Muscle layer of duodenum (tissue), 2 donors: ENCODE measurements at regions not wholly inside any gene's neighbourhood (a gene's known extent, or its start where the extent isn't known, plus 50 kb on each side); places are given as distances from the start of the nearest gene placed in this dataset.
"Not testable (repeated sequence)": the region's sequence is repeated elsewhere in the genome, so short reads cannot be mapped to it uniquely, and the experiment has no call there.

Source experiments
- H3K27ac ChIP-seq: one replicate; pipeline ENCODE4 v1.7.0; 2013; ENCODE audit warnings: mild to moderate bottlenecking, low read length
- H3K27me3 ChIP-seq: one replicate; pipeline ENCODE4 v1.7.0; 2013; ENCODE audit warnings: low read depth, mild to moderate bottlenecking, control low read depth, low read length
- H3K36me3 ChIP-seq, 2 donors: one replicate each; pipeline ENCODE4 v1.7.0; 2013; ENCODE audit warnings: low read length in 2 of 2, control low read depth in 1 of 2, mild to moderate bottlenecking in 1 of 2; ENCODE audit not compliant: insufficient read depth in 2 of 2, control insufficient read depth in 1 of 2
- H3K4me1 ChIP-seq, 2 donors: one replicate each; pipeline ENCODE4 v1.7.0; 2013; ENCODE audit warnings: low read length in 2 of 2, mild to moderate bottlenecking in 2 of 2, control low read depth in 1 of 2, moderate library complexity in 1 of 2; ENCODE audit not compliant: insufficient read depth in 2 of 2, control insufficient read depth in 1 of 2
- H3K4me3 ChIP-seq, 2 donors: one replicate each; pipeline ENCODE4 v1.7.0; 2013; ENCODE audit warnings: low read length in 2 of 2, low read depth in 1 of 2, mild to moderate bottlenecking in 1 of 2
- H3K9me3 ChIP-seq, 2 donors: one replicate each; pipeline ENCODE4 v1.7.0; 2013; ENCODE audit warnings: low read length in 2 of 2, control low read depth in 1 of 2, mild to moderate bottlenecking in 1 of 2; ENCODE audit not compliant: control insufficient read depth in 1 of 2
- donor health status: healthy.

DNA sequence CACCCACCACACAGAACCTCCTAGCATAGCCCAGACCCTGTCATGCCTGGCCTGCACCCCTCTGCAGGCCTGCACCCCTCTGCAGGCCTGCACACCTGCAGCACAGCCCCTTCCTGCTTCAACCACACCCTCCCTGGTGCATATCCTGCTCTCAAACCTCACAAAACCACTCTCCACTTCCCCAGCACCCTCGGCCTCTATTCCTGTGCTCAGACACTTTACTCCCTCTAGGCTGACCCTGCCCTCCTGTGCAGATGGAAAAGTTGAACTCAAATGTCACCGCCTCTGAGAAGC is 292.0 kb downstream of the GOLGA6L6 start:
- not testable (repeated sequence) for H3K4me3 ChIP-seq, H3K27me3 ChIP-seq, H3K36me3 ChIP-seq, H3K4me1 ChIP-seq, H3K9me3 ChIP-seq, H3K27ac ChIP-seq

DNA sequence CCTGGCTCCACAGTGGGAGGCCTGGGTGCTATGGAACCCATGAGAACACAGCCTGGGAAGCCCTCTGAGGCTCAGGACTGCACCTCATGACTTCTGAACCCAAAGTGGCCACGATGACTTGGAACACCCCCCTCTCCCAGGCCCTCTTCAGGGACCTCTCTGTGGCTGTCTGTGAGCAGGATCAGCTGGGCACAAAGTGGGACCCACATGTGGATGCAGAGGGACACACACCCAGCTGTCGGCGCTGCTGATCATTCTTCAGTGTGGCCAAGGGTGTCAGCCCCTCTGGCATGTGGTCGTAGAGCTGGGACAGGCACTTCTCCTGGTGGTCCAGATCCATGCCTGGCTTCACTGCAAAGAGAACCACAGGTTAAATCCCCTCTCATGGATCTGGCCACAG is 293.2 kb downstream of the GOLGA6L6 start:
- not testable (repeated sequence) for H3K27ac ChIP-seq, H3K9me3 ChIP-seq

DNA sequence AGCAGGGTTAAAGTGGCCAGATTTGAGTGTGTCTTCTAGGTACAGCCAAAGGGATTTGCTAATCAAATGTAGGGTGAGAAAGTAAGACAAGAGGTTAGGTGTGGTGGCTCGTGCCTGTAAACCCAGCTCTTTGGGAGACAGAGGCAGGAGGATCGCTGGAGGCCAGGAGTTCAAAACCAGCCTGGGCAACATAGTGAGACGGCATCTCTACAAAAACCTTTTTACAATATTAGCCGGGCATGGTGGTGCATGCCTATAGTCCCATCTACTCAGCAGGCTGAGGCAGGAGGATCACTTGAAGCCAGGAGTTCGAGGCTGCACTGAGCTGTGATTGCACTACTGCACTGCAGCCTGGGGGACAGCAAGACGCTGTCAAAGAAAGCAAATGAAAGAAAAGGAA is 294.5 kb downstream of the GOLGA6L6 start:
- H3K4me3 ChIP-seq, H3K36me3 ChIP-seq, H3K27me3 ChIP-seq, H3K9me3 ChIP-seq, H3K27ac ChIP-seq, H3K4me1 ChIP-seq: not testable (repeated sequence)

More for the DNA sequence above, 293.2 kb downstream of the GOLGA6L6 start:
- not testable (repeated sequence) for H3K4me1 ChIP-seq, H3K36me3 ChIP-seq, H3K4me3 ChIP-seq, H3K27me3 ChIP-seq

DNA sequence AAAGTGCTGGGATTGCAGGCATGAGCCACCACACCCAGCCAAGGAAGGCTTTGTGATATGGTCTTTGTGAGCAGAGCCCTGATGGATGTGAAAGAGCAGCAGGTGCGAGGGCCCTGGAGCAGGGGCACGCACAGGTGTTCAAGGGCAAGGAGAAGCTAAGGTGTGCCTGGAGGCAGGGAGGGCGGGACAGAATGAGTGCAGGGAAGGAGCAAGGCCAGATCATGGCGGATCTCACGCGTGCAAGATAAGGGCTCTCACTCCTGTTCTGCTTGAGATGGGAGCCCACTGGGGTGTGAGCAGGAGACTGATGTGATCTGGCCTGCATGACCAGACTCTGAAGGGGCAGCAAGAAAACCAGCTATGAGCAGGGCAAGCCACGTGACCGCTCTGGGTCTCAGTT is 295.0 kb downstream of the GOLGA6L6 start:
- H3K4me3 ChIP-seq, H3K27ac ChIP-seq, H3K27me3 ChIP-seq, H3K9me3 ChIP-seq, H3K36me3 ChIP-seq, H3K4me1 ChIP-seq: not testable (repeated sequence)

DNA sequence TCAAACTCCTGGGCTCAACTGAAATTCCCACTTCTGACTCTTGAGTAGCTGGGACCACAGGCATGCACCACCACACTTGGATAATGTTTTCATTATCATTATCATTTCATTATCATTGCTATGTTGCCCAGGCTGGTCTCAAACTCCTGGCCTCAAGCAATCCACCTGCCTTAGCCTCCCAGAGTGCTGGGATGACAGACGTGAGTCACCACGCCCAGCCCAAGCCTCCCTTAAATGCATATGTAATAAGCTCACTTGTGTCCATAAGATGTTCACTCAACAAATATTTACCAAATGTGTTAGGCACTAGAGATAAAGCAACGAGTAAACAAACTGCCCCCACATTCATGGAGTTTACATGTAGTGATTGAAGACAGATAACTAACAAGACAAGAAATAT is 295.7 kb downstream of the GOLGA6L6 start:
- not testable (repeated sequence) for H3K27ac ChIP-seq, H3K4me1 ChIP-seq, H3K4me3 ChIP-seq, H3K9me3 ChIP-seq, H3K36me3 ChIP-seq, H3K27me3 ChIP-seq

DNA sequence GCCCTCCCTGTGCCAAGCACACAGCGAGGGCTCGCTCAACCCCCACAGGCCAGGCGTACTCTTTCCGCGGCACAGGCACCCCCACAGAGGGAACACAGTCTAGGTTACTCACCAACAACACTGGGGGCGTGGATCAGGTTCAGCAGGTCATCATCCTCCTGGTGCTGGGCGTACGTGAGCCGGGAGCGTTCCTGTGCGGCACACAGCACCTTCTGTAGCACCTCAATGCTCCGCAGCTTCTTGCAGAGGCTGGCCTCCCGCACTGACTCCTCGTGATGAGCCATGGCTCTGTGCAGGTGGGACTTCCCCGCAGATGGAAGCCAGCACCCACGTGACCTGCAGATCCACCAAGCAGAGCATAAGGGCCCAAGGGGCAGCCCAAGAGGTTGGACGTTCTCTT is 296.8 kb downstream of the GOLGA6L6 start:
- H3K27ac ChIP-seq, H3K9me3 ChIP-seq, H3K4me1 ChIP-seq, H3K27me3 ChIP-seq, H3K36me3 ChIP-seq, H3K4me3 ChIP-seq: not testable (repeated sequence)

DNA sequence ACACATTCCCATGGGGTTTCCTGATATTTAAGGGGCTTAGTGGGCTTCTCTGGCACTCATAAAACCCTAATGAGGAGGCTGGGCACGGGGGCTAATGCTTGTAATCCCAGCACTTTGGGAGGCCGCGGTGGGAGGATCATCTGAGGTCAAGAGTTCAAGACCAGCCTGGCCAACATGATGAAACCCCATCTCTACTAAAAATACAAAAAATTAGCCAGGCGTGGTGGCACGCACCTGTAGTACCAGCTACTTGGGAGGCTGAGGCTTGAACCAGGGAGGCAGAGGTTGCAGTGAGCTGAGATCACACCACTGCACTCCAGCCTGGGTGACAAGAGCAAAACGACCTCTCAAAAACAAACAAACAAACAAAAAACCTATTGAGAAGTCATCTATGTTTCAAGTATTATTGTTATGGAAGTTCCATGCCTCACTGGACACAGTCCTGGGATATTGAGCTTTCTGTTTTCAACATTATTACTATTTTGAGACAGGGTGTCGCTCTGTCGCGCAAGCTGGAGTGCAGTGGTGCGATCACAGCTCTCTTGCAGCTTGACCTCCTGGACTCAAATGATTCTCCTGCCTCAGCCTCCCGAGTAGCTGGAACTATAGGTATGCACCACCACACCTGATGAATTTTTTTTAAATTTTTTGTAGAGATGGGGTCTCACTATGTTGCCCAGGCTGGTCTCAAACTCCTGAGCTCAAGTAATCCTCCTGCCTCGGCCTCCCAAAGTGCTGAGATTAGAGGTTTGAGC is 297.9 kb downstream of the GOLGA6L6 start:
- H3K9me3 ChIP-seq, H3K4me1 ChIP-seq, H3K4me3 ChIP-seq, H3K36me3 ChIP-seq, H3K27me3 ChIP-seq, H3K27ac ChIP-seq: not testable (repeated sequence)

DNA sequence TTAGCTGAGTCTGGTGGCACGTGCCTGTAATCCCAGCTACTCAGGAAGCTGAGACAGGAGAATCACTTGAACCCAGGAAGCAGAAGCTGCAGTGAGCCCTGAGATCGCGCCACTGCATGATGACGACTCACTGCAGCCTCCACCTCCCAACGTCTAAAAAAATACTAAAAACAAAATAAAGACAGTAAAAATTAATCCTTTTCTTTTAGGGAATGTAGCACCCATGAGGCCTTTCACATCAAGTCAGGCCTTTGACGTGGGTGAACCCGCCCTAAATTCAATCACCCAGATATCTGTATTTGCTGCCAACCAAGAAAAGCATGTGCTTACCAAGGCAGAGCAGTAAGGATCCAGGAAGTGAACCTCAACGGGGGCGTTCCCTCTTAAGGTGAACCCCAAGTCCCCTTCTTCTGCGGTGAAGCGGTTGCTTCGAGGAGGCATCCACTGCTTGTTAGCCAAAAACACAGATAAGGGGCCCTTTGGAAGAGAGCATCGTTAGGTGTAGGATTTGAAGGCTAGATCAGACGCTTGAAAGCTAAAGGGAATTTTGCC is 301.2 kb downstream of the GOLGA6L6 start:
- H3K4me3 ChIP-seq, H3K27me3 ChIP-seq, H3K36me3 ChIP-seq, H3K9me3 ChIP-seq, H3K4me1 ChIP-seq, H3K27ac ChIP-seq: not testable (repeated sequence)

DNA sequence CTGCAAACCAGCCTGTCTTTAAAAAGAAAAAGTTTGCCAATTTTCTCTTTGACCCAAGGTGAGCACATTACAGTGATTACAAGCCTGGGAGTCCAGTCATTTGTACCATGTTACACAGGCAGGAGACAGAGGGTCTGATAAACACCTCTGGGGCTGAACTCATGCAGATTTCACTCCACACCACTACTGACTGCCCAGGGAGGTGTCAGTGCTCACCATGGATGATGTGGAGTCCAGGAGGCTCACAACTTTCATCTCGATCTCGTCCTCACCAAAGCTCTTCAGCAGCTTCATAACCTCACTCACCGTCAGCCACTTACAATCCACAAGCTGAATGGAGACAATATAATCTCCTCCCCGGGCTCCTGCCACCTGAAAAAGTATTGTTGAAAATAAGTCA is 302.4 kb downstream of the GOLGA6L6 start:
- not testable (repeated sequence) for H3K27me3 ChIP-seq, H3K36me3 ChIP-seq, H3K9me3 ChIP-seq, H3K4me3 ChIP-seq, H3K4me1 ChIP-seq, H3K27ac ChIP-seq

DNA sequence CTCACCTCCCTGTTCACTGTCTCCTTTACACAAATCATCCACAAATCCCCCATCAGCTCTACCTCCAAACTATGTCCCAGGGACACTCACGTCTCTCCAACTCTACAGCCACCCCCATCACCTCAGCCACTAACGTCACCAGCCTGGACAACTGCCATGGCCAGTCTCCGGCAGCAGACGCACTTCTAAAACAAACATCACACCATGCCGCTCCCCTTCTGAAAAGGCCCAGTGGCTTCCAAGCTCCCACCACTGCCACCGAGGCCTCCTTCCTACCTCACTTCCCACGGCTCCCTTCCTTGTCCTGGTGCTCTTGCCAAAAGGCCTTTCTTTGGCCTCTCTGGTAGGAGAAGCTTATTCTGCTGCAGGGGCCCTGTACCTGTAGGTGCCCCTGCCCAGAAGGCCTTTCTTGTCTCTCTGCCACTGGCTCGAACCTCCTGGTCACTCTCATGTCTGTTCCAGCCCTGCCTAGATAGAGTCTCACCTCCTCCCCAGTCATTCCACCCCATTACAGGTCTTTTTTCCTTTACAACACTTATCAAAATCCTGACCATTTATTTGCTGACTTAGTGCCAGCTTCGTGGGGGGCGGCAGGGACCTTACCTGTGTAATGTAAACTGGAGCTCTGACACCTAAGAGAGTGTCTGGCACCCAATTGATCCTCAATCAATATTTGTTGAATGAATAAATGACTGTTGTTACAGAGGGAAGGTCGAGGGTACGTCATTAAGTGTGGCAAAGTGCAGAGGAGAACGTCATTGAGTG is 304.2 kb downstream of the GOLGA6L6 start:
- not testable (repeated sequence) for H3K4me3 ChIP-seq, H3K27me3 ChIP-seq, H3K27ac ChIP-seq, H3K36me3 ChIP-seq, H3K4me1 ChIP-seq, H3K9me3 ChIP-seq

DNA sequence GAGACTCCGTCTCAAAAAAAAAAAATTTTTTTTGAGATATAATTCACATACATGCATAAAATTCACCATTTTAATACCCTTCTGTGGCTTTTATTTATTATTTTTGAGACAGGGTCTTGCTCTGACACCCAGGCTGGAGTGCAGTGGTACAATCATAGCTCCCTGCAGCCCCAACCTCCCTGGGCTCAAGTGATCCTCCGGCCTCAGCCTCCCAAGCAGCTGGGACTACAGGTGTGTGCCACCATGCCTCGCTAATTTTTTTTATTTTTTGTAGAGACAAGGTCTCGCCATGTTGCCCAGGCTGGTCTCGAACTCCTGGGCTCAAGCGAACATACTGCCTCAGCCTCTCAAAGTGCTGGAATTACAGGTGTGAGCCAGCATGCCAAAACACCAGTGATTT is 305.9 kb downstream of the GOLGA6L6 start:
- not testable (repeated sequence) for H3K4me3 ChIP-seq, H3K36me3 ChIP-seq, H3K4me1 ChIP-seq, H3K27me3 ChIP-seq, H3K9me3 ChIP-seq, H3K27ac ChIP-seq

DNA sequence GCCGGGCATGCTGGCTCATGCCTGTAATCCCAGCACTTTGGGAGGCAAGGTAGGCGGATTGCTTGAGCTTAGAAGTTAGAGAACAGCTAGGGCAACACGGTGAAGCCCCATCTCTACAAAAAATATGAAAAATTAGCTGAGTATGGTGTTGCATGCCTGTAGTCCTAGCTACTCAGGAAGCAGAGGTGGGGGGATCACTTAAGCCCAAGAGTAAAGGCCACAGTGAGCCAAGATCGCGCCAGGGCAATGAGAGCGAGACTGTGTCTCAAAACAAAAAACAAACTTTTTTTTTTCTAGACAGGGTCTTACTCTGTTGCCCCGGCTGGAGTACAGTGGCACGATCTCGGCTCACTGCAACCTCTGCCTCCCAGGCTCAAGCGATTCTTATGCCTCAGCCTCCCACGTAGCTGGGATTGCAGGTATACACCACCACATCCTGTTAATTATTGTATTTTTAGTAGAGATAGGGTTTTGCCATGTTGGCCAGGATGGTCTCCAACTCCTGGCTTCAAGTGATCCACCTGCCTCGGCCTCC is 307.5 kb downstream of the GOLGA6L6 start:
- not testable (repeated sequence) for H3K4me1 ChIP-seq, H3K9me3 ChIP-seq, H3K27me3 ChIP-seq, H3K27ac ChIP-seq, H3K36me3 ChIP-seq, H3K4me3 ChIP-seq
